CD4-positive, alpha-beta memory T cell (primary cell): ENCODE measurements at regions not wholly inside any gene's neighbourhood (a gene's known extent, or its start where the extent isn't known, plus 50 kb on each side); places are given as distances from the start of the nearest gene placed in this dataset.

Source experiments
- CTCF ChIA-PET: fragments of 350-600 bp; sonication (Branson Sonifier 250); formaldehyde crosslinking; loops from one replicate; lab custom pipeline; 2021; ENCODE audit warnings: inconsistent platforms; ENCODE audit not compliant: partially characterized antibody; lab: Charles Lee
- POLR2A ChIA-PET: fragments of 350-600 bp; sonication (Branson Sonifier 250); formaldehyde crosslinking; loops from one replicate; lab custom pipeline; 2021; ENCODE audit not compliant: partially characterized antibody; lab: Charles Lee
- DNase-seq, 5 donors: peaks; one replicate each; pipeline versions ENCODE4 v3.0.0 to v3.0.0-alpha.2; 2020 to 2022; ENCODE audit warnings: mixed read lengths in 1 of 5
- H3K27ac ChIP-seq: one replicate; pipeline ENCODE4 v1.7.0; 2013; ENCODE audit warnings: low read depth, low read length
- H3K27me3 ChIP-seq: 2 replicates; pipeline ENCODE4 v1.7.0; 2013; ENCODE audit warnings: mild to moderate bottlenecking, low read length, moderate library complexity; ENCODE audit not compliant: insufficient read depth
- H3K36me3 ChIP-seq: 2 replicates; pipeline ENCODE4 v1.7.0; 2013; ENCODE audit warnings: mild to moderate bottlenecking, low read length, moderate library complexity; ENCODE audit not compliant: insufficient read depth
- H3K4me1 ChIP-seq: 2 replicates; pipeline ENCODE4 v1.7.0; 2013; ENCODE audit warnings: mild to moderate bottlenecking, low read length, moderate library complexity; ENCODE audit not compliant: insufficient read depth
- H3K4me3 ChIP-seq, 2 donors: one replicate each; pipeline ENCODE4 v1.7.0; 2013; ENCODE audit warnings: low read length in 2 of 2, mild to moderate bottlenecking in 1 of 2
- H3K9me3 ChIP-seq, 2 donors: one replicate each; pipeline ENCODE4 v1.7.0; 2013; ENCODE audit warnings: low read length in 2 of 2, control low read depth in 1 of 2; ENCODE audit not compliant: control insufficient read depth in 1 of 2
- H3K27ac Mint-ChIP-seq, 7 donors: one replicate each; pipeline ENCODE4 v1.8.0; 2020 to 2021; ENCODE audit warnings: mixed read lengths in 7 of 7, mild to moderate bottlenecking in 6 of 7, inconsistent platforms in 3 of 7, moderate library complexity in 3 of 7
- H3K27me3 Mint-ChIP-seq, 2 donors: one replicate each; pipeline ENCODE4 v1.8.0; 2020 to 2021; ENCODE audit warnings: mixed read lengths in 2 of 2
- H3K36me3 Mint-ChIP-seq, 2 donors: one replicate each; pipeline ENCODE4 v1.8.0; 2020 to 2021; ENCODE audit warnings: mixed read lengths in 2 of 2, inconsistent platforms in 1 of 2, mild to moderate bottlenecking in 1 of 2
- H3K4me1 Mint-ChIP-seq, 4 donors: one replicate each; pipeline ENCODE4 v1.8.0; 2020 to 2021; ENCODE audit warnings: mixed read lengths in 4 of 4, mild to moderate bottlenecking in 1 of 4
- H3K4me3 Mint-ChIP-seq, 8 donors: one replicate each; pipeline ENCODE4 v1.8.0; 2020 to 2021; ENCODE audit warnings: mixed read lengths in 8 of 8, mild to moderate bottlenecking in 7 of 8, moderate library complexity in 6 of 8, inconsistent platforms in 3 of 8
- H3K9me3 Mint-ChIP-seq, 8 donors: one replicate each; pipeline ENCODE4 v1.8.0; 2020 to 2021; ENCODE audit warnings: mixed read lengths in 8 of 8, mild to moderate bottlenecking in 5 of 8, inconsistent platforms in 3 of 8, moderate library complexity in 1 of 8
- intact Hi-C: fragments of 100-400 bp; cut with micrococcal nuclease; formaldehyde crosslinking; loops from one replicate; pipeline ENCODE4 v1.15.1; 2023

DNA sequence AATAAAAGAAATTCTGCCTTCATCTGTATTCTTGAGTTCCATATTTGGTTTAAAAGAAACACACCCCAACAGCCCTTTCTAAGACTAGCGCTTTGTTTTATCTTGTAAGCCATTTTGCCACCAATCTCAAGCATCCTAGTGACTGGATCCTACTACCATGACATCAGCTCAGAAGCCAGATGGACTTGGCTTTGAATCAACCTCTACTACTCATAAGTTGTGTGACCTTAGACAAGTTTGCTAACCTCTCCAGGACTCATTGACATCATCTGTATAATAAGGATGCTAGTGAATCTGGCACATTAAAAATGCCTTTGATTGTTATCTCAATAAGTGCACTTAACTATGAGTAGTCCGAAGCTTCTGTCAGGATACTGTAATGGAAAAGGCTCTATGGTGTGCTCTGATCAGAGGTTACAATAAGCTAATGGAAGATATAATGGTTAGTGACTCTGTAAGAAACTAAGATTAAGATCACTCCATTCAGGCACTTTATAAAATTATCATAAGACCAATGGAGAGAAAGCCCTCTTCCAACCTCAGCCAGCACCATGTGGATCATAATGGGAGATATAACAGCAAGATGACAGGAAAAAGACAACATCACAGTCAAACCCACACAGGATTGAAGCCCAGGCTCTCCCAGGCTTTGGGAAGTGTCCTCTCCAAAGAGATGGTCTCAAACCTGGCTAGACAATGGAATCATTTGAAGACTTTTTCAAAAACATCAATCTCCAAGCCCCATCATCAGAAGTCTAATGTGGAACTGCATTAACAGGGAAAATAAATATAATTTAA lies 180.6 kb upstream of the MIR17HG start:
- no peak overlapping the region for H3K27ac ChIP-seq
- no peaks in the 10 kb centered on the region for H3K4me1 Mint-ChIP-seq
- no peak for DNase-seq
- ChIA-PET POLR2A (no interaction called here), CTCF (no interaction called here)
- no peaks in the 10 kb centered on the region for H3K9me3 ChIP-seq
- H3K27me3 ChIP-seq, result no peaks in the 10 kb centered on the region
- no peak overlapping the region for H3K27ac Mint-ChIP-seq
- intact Hi-C loops, result no loop called here
- H3K36me3 ChIP-seq, result no peaks in the 10 kb centered on the region
- no peaks in the 10 kb centered on the region for H3K36me3 Mint-ChIP-seq
- H3K4me3 ChIP-seq, result no peak overlapping the region
- H3K4me3 Mint-ChIP-seq, result no peak overlapping the region
- no peaks in the 10 kb centered on the region for H3K4me1 ChIP-seq
- H3K9me3 Mint-ChIP-seq, result peaks cover 0 to 3% (median 0%) of the 10 kb centered on the region in 8 donors
- no peaks in the 10 kb centered on the region for H3K27me3 Mint-ChIP-seq

DNA sequence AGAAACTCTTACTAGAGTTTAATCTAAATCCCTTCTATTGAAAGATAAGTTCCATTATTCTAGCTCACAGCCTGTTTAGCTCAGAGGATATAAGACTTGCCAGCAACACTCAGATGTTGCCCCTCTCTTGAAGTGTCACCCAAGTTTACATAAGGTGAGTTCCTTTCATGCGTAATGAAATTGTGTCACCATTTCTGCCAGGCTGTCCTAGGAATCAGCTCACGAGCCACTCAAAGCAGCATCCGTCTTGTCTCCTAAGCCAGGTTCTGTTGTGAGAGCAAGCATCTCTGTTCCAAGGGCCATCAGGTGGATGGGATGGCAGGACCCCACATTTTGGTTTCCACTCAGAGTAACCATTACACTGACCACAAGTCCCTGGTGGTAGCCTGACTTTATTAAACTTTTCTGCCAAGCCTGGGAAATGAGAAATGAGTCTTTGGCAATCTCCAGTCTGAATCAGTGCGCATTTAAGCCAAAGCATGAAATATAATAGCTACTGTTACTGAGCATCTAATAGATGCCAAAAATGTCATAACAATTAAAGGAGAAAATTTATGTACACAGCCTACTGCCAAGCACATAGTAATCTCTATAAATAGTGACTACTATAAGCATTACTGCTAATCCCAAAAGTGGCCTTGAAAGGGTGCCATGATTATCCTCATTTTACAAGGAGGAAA lies 179.6 kb upstream of the MIR17HG start:
- intact Hi-C loops, result no loop called here
- POLR2A ChIA-PET, result no interaction called here
- CTCF ChIA-PET, result no interaction called here
- Histone ChIP-seq H3K36me3 (no peaks in the 10 kb centered on the region), H3K27me3 (no peaks in the 10 kb centered on the region), H3K4me1 (no peaks in the 10 kb centered on the region), H3K27ac (no peak overlapping the region), H3K9me3 (no peaks in the 10 kb centered on the region), H3K4me3 (no peak overlapping the region)
- H3K36me3 Mint-ChIP-seq, result no peaks in the 10 kb centered on the region
- peaks cover 0 to 2% of the 10 kb centered on the region in 2 donors for H3K27me3 Mint-ChIP-seq
- no peaks in the 10 kb centered on the region for H3K4me1 Mint-ChIP-seq
- H3K27ac Mint-ChIP-seq, result no peak overlapping the region
- H3K4me3 Mint-ChIP-seq, result no peak overlapping the region
- peaks cover 0 to 3% (median 0%) of the 10 kb centered on the region in 8 donors for H3K9me3 Mint-ChIP-seq
- no peak for DNase-seq

DNA sequence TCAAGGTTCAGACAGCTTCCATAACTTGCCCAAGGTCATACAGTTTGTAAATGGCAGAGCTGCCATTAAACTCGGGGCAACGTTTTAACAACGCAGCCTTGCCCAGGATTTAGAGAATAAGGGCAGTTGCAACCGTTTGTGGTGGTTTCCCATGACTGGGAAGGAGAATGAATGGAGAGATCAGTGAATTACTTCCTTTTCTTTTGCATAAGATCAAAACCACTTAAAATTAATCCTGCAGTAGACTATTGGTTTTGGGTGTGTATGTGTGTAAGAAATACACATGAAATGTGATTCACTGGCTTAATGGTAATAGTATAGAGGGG lies 179.1 kb upstream of the MIR17HG start:
- H3K36me3 ChIP-seq, result no peaks in the 10 kb centered on the region
- no peaks in the 10 kb centered on the region for H3K4me1 ChIP-seq
- H3K27ac ChIP-seq, result no peak overlapping the region
- no peaks in the 10 kb centered on the region for H3K9me3 ChIP-seq
- H3K27ac Mint-ChIP-seq, result no peak overlapping the region
- no peaks in the 10 kb centered on the region for H3K36me3 Mint-ChIP-seq
- CTCF ChIA-PET, result no interaction called here
- H3K9me3 Mint-ChIP-seq, result peaks cover 0 to 3% (median 0%) of the 10 kb centered on the region in 8 donors
- no peak for DNase-seq
- H3K4me1 Mint-ChIP-seq, result no peaks in the 10 kb centered on the region
- no peak overlapping the region for H3K4me3 ChIP-seq
- H3K27me3 ChIP-seq, result no peaks in the 10 kb centered on the region
- POLR2A ChIA-PET, result no interaction called here
- H3K4me3 Mint-ChIP-seq, result no peak overlapping the region
- intact Hi-C loops, result no loop called here
- peaks cover 0 to 2% of the 10 kb centered on the region in 2 donors for H3K27me3 Mint-ChIP-seq

DNA sequence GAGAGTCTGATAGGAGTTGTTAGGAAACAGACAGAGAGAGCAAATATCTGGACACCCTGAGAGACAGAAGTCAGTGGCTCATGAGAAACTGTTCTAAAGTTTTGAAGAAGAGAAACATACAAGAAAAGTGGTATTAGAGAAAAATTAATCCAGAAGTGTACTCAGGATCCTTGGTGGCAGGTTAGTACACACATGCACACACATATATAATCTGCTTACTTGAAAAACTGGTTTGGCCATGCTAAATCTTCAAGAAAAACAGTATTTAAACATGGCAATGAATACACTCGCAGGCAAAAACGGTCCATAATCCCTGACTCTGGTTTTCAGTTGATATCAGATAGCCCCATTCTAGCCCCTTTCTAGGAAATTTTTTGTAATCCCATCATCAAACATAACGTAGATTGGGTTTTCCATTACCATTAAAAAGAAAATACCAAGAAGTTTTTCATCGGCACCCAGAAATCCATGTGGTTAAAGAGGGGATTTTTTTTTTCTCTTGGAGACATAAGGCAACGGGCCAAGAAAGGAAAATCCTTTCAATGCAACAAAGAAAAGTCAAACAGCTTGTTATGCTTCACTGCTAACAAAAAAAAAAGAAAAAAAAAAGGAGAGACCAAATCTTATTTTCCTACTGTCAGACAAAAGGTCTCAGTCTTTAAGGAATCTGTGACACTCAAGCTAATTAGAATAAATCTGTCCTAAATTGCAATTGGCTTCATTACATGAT lies 178.0 kb upstream of the MIR17HG start:
- no peaks in the 10 kb centered on the region for H3K27me3 ChIP-seq
- Mint-ChIP-seq H3K27ac (no peak overlapping the region), H3K4me3 (no peak overlapping the region), H3K36me3 (no peaks in the 10 kb centered on the region), H3K27me3 (peaks cover under 1 to 2% of the 10 kb centered on the region in 2 donors), H3K4me1 (no peaks in the 10 kb centered on the region), H3K9me3 (peaks cover 0 to 3% (median 0%) of the 10 kb centered on the region in 8 donors)
- no peaks in the 10 kb centered on the region for H3K9me3 ChIP-seq
- CTCF ChIA-PET, result no interaction called here
- no peak for DNase-seq
- no peak overlapping the region for H3K27ac ChIP-seq
- POLR2A ChIA-PET, result no interaction called here
- no peaks in the 10 kb centered on the region for H3K4me1 ChIP-seq
- intact Hi-C loops, result no loop called here
- H3K4me3 ChIP-seq, result no peak overlapping the region
- H3K36me3 ChIP-seq, result no peaks in the 10 kb centered on the region

DNA sequence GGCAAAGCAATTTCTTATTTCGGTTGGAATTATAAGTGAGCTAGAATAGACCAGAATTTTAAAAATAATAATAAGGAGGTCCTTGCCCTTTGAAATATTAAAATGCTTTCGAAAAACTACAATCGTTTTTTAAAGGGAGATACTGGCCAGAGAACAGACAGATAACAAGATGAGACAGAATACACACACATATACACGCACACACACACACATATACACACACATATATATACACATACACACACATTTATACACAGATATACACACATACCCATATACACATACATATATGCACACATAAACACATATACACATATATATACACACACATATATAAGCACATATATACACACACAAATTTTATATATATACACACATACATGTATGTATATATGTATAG lies 175.3 kb upstream of the MIR17HG start:
- H3K9me3 Mint-ChIP-seq, result peaks cover 0 to 5% (median 0%) of the 10 kb centered on the region in 8 donors
- DNase-seq, result no peak
- no peaks in the 10 kb centered on the region for H3K36me3 Mint-ChIP-seq
- Histone ChIP-seq H3K27ac (no peak overlapping the region), H3K27me3 (no peaks in the 10 kb centered on the region), H3K4me3 (no peak overlapping the region), H3K4me1 (no peaks in the 10 kb centered on the region), H3K9me3 (no peaks in the 10 kb centered on the region), H3K36me3 (no peaks in the 10 kb centered on the region)
- CTCF ChIA-PET, result no interaction called here
- intact Hi-C loops, result no loop called here
- POLR2A ChIA-PET, result no interaction called here
- H3K4me3 Mint-ChIP-seq, result no peak overlapping the region
- H3K27ac Mint-ChIP-seq, result no peak overlapping the region
- H3K27me3 Mint-ChIP-seq, result peaks cover 6 to 9% of the 10 kb centered on the region in 2 donors
- H3K4me1 Mint-ChIP-seq, result peaks cover 0 to 3% (median 1%) of the 10 kb centered on the region in 4 donors

DNA sequence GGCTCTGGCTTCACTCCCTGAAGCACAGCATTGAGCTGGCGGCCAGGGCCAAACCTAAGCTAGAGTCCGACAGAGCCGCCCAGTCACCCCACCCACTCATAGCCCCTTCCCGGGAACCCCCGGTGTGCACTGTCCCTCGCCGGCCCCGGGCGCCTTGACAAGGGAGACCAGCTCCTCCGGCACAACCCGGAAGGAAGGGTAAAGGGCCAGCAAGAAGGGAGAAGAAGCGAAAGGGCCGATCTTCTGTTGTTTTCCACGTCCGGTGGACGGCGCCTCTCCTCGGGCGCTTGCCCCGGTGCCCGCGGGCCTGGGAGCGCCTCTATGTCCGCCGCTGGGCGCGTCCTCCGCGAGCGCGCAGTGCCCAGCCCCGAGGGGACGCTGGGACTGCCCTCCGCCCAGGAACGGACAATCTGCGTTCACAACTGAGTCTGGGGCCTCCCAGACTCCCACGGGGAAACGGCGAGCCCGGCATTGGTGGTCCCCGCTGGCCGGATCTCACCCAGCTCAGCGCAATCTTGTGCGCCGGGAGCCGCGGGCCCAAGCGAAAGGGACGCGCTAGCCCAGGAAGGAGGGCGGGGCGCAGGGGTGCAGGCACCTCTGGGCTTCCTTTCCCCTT lies 172.5 kb upstream of the MIR17HG start:
- Histone ChIP-seq H3K27ac (no peak overlapping the region), H3K4me3 (no peak overlapping the region), H3K4me1 (no peaks in the 10 kb centered on the region), H3K36me3 (no peaks in the 10 kb centered on the region), H3K27me3 (no peaks in the 10 kb centered on the region), H3K9me3 (no peaks in the 10 kb centered on the region)
- intact Hi-C loops, result no loop called here
- ChIA-PET CTCF (no interaction called here), POLR2A (no interaction called here)
- H3K4me3 Mint-ChIP-seq, result no peak overlapping the region
- no peaks in the 10 kb centered on the region for H3K36me3 Mint-ChIP-seq
- H3K9me3 Mint-ChIP-seq, result peaks cover 0 to 5% (median 0%) of the 10 kb centered on the region in 8 donors
- peaks cover 6 to 10% of the 10 kb centered on the region in 2 donors for H3K27me3 Mint-ChIP-seq
- H3K27ac Mint-ChIP-seq, result no peak overlapping the region
- H3K4me1 Mint-ChIP-seq, result peaks cover 0 to 3% (median 1%) of the 10 kb centered on the region in 4 donors
- no peak for DNase-seq

DNA sequence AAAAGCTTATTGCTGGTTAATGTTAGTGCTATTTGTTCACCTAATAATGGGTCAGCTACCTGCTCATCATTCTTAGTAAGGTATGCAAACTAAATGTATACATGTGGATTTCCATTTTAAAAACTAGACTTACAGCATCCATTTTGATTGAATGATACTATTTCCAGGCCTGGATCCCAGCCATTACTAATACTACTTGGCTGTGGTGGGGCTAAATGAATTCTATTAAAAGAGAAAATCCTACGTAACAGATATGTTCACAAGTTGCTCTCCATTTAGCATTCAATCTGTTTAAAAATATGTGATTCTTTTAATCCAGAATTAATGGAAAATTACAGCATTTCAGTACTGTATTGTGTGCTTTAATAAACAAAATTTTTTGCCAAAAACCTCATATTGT lies 169.4 kb upstream of the MIR17HG start:
- Mint-ChIP-seq H3K9me3 (peaks cover 0 to 5% (median 0%) of the 10 kb centered on the region in 8 donors), H3K4me1 (peaks cover 0 to 3% (median 1%) of the 10 kb centered on the region in 4 donors), H3K27ac (no peak overlapping the region), H3K36me3 (no peaks in the 10 kb centered on the region), H3K27me3 (peaks cover 4 to 15% of the 10 kb centered on the region in 2 donors), H3K4me3 (no peak overlapping the region)
- intact Hi-C loops, result no loop called here
- DNase-seq, result no peak
- ChIA-PET POLR2A (no interaction called here), CTCF (no interaction called here)
- no peaks in the 10 kb centered on the region for H3K4me1 ChIP-seq
- H3K36me3 ChIP-seq, result no peaks in the 10 kb centered on the region
- no peak overlapping the region for H3K4me3 ChIP-seq
- no peaks in the 10 kb centered on the region for H3K9me3 ChIP-seq
- no peak overlapping the region for H3K27ac ChIP-seq
- no peaks in the 10 kb centered on the region for H3K27me3 ChIP-seq
